COR-L47 (cell line): ENCODE measurements at regions not wholly inside any gene's neighbourhood (a gene's known extent, or its start where the extent isn't known, plus 50 kb on each side); places are given as distances from the start of the nearest gene placed in this dataset.
"Not testable (repeated sequence)": the region's sequence is repeated elsewhere in the genome, so short reads cannot be mapped to it uniquely, and the experiment has no call there.

ENCODE experiments used
- DNase-seq: peaks from one replicate; lab custom pipeline; 2025; lab: John Stamatoyannopoulos, UW

DNA sequence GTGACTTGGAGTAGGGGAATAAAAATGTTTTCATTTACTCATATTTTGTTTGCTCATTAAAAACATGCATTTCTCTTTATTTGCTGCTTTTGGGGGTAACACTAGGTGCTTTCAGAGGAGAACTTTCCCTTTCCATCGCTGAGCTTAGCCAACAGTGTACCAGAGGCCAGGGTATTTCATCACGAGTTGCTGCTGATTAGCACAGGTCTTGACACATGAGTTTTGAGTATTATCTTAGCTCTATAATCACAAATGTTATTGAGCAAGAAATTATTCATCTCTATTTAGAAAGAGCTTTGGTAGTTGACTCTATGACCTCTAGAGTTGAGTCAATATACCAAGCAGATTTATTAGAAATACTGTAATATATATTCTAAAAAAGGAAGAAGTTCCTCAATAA lies 375.9 kb downstream of the NXPH1 start:
- no peak for DNase-seq

DNA sequence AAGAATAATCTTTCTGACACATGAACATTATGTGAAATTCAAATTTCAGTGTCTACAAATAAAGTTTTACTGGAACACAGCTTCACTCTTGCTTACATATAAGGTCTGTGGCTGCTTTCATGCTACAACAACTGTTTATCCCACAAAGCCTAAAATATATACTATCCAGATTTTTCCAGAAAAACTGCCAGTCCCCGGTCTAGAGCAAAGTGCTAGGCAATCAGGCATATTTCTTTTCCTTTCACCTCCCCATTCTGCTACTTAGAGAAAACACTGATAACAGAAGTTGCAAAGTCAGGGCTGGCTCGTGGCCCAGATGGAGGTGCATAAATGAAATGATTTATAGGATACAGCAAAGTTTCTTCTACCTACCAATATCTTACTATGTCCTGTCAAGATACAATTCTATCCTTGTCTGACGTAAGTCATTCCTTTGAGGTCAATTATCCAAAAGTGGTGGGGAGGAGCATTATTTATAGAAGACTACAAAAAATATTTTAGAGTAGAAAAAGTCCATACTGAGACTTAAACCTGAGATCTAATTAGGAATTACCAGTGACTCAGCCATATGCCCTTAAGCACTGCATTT lies 384.1 kb downstream of the NXPH1 start:
- DNase-seq = no peak

DNA sequence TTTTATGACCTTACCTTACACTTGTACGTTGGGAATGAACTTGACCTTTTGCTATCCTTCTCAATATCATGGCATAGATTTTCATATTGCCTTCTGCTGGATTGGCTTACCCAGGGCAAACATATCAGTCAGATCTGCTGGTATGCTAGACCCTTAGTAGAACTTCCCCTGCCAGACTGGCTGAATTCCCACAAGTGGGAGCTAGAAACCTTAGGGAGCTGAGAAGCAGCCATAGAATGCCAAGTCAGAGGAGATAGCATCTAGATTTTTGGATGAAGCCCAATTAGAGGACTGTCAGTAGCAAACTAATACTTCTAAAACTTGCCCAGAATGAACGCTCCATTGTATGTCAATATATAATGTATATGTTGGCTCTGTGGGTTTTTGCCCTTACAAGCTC lies 385.0 kb downstream of the NXPH1 start:
- no peak for DNase-seq

DNA sequence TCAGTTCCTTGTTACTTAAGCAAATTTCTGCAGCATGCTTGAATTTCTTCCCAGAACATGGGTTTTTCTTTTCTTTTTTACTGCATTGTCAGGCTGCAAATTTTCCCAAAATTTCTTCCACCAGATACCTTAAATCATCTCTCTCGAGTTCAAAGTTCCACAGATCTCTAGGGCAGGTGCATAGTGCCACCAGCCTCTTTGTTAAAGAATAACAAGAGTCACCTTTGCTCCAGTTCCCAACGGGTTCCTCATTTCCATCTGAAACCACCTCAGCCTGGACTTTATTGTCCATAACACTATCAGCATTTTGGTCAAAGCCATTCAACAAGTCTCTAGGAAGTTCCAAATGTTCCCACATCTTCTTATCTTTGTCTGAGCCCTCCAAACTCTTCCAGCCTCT lies 389.2 kb downstream of the NXPH1 start:
- DNase-seq = no peak

DNA sequence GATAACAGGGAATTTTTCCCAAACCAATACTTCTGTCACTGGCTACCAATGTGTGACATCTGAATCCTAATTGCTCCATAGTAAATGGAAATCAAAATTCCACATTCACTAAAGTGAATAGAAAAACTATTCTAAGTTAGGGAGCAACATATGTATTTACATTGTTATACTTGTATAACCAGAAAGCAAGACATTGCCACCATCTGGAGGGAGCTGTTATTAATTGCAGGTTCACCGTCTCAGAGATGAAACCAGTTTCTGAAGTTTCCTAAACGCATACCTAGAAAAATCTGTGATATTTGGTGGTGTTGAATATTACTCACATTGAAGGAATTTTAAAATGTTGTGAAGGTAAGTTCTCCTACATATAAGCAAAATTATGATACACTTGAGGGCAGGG lies 390.1 kb downstream of the NXPH1 start:
- DNase-seq = peak; percentile 5

DNA sequence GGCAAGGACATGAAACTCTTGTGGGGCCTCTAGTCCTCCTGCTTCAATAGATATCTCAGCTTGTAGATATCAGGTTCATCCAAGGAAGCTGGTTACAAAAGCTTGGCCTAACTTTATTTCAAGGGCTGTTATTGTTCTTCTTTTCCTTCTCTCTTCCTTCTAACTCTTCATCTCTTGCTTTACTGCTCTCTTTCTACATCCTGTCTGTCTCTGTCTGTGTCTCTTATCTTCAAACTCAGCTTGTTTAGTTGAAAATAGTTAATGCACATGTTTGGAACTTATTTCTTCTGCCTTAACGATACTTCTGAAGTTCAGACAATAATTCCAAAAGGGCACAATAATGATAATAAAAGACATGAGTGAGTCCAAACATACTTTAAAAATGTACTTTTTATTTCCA lies 393.9 kb downstream of the NXPH1 start:
- no peak for DNase-seq

DNA sequence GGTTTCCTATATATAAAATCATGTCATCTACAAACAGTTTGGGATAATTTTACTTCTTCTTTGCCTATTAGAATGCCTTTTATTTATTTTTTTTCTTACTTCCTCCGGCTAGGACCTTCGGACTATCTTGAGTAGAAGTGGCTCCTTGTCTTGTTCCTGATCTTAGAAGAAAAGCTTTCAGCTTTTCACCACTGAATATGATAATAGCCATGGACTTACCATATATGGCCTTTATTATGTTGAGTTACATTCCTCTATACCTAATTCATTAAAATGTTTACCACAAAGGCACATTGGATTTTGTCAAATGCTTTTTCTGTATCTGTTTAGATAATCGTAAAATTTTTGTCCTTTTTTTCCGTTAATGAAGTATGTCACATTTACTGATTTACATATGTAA lies 395.7 kb downstream of the NXPH1 start:
- DNase-seq = no peak

DNA sequence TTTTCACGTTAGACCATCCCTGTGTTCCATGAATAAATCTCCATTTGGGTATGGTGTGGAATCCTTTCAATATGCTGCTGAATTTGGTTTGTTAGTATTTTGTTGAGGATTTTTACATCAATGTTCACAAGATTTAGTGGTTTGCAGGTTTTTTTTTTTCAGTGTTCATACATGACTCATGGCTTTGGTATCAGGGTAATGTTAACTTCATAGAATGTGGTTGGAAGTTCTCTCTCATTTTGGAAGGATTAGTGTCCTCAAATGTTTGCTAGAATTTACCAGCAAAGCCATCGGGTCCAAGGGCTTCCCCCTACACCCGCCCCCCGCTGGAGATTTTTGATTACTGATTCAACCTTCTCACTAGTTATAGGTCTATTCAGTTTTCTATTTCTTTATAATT lies 398.0 kb downstream of the NXPH1 start:
- DNase-seq = no peak

DNA sequence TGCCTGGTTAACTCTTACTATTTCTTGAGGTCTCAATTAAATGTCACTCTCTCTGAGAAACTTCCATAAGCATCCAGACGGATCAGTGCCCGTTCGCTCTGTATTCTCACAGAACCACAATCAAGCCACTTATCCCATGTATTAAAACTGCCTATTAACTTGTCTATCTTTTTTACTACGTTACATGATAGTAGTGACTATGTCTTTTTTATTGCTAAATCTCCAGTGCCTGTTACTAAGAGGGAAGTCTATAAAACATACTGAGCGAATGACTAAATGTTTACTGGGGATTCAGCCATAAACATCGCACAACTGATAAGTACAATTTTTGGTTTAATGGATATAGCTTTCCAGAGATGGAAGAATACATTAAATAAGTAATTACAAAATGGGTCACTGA lies 399.9 kb downstream of the NXPH1 start:
- no peak for DNase-seq

DNA sequence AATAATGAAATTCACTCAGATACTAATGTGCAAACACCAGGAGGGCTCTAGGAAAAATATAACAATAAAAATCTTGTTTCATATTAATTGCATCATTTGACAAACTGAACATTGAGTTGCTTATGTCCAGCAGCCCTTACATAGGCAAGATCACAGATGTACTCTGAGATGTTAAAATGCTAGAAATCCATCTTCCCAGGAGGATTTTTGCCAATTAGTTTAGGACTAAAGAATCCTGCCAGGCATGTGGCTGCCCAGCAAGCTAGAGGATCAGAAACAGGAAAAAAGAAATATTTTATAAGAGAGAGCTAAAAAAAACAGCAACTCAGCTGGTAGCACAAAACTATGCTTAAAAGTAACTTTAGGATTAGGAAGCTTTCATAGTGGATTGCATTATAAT lies 407.8 kb downstream of the NXPH1 start:
- no peak for DNase-seq

DNA sequence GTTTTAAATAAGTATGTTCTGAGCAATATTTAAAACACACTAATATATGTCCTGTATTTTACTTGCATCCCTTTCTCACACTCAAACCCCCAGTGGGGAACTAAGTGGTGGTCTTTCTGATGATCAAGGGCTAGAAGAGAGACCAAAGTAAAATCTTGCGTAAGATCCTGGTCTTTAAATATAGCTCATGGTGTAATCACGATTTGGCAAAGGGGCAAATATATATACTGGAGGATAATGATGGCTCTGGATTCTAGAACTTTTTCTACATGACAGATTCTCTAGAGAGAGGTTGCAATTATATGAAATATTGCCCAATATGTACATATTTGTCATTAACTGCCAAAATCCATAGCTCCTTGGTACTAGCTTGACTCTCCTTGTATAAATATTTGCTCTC lies 438.3 kb downstream of the NXPH1 start:
- no peak for DNase-seq

DNA sequence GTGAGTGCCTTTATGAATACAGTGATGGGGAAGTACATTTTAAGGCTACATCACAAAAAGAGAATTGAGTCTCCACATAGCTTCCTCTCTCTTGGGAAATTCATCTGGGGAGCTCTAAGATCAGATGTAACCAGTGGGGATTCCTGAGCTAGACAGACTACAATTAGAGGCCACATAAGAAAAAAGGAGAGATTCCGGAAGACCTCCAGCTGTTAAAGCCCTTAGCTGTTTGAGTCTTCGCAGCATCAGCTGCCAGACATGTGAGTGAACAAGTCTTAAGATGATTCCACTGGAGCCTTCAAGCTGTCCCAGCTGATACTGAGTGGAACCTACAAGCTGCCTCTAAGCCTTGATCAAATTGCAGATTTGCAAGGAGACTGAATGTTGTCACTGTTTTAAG lies 448.5 kb downstream of the NXPH1 start:
- DNase-seq = no peak

DNA sequence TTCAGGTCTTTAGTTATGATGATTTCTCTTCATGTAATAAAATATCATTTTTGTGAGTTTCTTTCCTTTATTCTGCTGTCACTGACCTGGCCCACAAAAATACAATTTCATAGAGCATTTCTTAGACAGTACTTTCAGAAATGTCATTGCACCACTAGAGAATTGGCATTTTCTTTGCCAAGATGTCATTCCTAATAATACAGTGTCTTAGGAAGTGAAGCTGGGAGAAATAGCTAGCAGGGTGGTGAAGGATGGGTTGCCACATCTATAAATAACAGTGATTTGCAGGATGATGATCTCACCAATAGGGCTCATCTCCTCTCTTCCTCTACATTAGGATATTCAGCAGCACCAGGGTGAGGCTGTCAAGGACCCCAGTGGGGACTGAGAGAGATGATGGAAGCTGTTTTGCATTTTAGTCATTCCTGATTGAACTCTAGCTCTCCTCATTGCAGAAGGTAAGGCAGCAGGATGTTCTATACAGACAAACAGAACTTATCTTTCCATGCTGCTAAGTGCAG lies 452.1 kb downstream of the NXPH1 start:
- no peak for DNase-seq

DNA sequence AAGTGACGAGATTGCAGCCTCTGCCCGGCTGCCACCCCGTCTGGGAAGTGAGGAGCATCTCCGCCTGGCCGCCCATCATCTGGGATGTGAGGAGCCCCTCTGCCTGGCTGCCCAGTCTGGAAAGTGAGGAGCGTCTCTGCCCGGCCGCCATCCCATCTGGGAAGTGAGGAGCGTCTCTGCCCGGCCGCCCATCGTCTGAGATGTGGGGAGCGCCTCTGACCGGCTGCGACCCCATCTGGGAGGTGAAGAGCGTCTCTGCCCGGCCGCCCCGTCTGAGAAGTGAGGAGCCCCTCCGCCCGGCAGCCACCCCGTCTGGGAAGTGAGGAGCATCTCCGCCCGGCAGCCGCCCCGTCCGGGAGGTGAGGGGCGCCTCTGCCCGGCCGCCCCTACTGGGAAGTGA lies 456.9 kb downstream of the NXPH1 start:
- not testable (repeated sequence) for DNase-seq

DNA sequence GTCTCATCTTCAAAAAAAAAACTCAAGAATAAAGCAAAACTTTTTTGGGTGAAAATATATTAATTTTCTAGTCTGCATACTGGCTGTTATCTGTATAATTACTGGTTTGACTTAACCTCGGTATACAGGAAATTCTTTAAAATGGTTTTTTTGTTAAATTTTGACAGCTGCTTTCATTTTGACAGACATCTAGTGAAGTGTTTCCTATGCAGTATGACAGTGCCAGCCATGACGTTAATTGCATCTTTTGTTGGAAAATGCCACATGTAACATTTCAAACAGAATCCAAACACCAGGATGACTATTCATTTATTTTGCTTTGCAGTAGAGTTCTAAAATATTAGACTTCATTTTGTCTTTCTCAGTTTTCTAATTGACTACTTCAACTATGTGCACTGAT lies 460.4 kb downstream of the NXPH1 start:
- DNase-seq = no peak

DNA sequence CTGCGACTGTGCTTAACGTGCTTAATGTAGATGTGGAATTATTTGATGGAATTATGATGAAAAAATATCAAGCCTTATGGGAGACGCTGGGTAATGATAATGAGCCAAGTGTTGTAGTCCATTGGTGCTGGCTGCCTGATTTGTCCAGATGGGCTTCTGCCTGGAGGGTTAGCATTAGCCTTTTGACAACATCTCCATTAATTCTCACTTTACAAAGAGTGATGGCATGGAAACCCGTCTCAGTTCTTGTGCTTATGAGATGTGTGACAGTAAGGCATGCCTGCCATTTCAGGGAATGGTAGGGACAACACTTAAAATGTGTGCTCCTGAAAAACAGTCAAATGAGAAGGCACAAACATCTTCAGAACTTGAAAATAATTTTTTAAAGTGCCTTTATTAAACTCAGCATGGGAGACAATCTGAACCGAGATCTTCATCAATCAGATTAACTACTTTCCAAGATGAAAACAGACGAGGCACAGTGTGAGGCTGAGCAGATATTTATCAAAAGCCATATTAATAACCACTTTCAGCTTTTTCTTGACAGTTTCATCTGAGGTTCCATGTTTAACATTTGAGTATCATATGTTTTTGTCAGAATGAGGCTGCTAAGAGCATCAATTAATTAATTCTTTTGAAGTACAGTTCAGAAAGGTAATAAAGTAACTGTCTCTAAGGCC lies 473.1 kb downstream of the NXPH1 start:
- DNase-seq = no peak

DNA sequence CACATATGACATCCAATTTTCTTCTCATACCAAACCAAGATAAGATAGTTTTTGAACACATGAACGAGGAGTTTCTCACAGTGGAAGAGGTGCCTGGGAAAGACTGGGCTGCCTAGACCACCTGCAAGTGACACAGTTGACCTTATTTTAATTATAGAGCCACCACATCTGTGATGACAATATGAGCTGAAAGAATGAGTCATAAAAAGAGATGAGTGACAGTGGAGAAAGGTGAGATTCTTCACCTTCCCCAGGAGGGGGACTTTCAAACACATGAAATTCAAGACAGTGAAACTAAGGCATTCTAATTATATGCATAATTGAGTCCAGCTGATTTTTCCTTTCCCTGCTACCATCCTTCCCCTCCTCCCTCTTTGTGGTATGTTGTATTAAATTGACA lies 475.5 kb downstream of the NXPH1 start:
- peak; percentile 32 for DNase-seq

DNA sequence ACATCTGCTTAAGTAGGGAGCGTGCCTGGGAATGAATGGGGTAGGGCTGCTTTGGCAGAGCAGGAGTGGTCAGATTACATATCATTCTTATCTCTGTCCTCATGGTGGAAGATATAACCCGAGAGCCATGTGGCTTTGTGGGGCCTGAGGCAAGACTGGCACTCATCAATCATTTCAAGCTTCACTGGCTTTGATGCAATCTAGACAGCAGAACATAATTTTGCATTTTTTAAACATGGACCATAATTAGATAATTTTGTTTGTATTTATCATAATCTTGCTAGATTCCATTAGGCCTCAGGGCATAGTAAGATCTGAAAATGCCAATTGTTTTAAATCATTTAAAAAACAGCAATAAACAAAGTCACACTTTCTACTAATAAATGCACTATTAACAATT lies 480.3 kb downstream of the NXPH1 start:
- no peak for DNase-seq

DNA sequence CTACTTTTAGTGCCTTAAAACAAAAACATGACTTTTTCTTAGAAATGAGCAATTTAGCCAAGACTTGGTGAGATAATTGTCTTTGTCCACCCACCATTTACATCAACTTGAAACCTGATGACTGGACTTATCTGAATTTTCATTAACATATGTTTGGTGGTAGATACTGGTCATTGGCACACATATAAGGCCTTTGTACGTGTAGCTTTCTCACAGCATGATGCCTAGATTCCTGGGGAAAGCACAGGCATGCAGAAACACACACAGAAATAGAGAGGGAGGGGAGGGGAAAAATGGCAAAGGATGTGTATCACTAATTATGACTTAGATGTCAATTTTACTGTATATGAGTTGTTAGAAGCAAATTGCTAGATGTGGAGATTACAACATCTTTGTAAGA lies 488.4 kb downstream of the NXPH1 start:
- no peak for DNase-seq

DNA sequence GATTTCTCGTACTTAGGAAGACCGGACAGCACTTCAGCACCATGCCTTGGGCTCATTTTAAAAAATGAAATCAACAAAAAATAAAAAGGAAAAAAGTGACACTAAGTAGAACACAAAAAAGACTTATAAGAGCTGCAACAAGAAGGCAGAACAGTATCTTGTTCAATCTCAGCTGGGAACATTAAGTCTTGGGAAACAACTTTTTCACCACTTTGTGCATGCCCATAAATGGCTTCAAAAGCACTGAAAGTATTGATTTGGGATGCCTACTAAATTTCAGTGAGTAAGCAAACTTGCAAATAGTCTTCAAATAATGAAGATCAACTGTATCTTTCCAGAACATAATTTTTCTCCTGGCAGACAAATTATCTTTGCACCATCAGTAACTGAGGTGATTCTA lies 489.3 kb downstream of the NXPH1 start:
- no peak for DNase-seq

DNA sequence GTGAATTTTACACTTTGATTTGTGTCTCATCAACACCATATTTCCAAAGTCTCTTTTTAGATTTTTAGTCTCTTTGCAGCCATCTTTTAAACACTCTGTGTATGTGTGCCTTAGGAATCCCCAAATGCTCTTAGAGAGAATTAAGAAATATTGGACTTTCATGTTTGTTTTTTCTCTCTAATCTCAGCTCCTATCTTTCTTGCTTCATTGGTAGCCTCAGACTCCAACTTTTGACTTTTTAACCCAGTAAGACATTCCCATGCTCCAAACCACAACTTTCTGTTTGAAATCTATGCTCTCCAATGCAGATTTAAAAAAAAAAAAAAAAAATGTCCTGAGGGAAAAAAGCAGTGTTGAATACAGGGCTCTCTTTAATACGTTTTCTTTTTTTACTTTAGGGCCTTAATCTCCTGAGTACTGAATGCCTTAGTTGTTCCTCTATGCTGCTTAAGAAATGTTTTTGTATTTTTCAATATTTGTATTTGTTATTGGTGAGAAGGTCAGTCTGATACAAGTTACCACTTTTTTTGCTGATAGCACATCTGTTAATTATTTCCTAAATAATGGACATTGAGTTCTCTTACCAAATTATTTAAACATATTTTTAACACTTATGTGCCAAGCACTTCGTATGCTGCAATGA lies 489.9 kb downstream of the NXPH1 start:
- DNase-seq = no peak

DNA sequence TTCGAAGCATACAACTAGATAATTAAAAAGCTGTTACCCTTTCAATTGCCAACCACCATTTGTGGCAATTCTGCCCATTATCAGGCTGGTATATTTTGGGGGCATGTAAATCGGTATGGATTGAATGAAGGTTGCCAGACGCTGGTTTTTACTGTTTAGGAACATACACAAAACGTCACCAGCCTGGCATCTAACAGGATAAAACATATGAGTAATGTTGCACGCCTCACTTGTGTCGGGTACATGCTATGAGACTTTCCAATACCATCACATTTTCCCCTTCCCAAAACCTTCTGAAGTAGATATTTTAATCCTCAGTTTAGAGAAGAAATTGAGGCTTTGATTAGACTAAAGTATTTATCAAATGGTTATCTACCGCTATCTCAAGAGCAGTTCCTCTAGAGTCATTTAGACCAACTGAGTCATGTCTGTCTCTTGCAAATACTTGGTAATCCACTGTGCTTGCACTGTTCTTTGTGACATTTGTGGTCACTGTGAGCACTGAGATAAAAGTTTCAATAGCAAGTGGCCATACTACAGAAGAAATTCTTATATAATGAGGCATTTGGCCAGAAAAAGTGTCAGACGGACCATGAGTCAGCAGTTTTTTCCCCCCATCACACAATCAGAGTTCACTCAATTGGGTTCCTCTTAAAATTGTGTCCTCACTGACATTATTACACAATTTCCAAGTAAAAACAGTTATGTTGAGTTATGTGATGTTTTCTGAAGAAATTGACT lies 498.7 kb downstream of the NXPH1 start:
- DNase-seq = no peak

DNA sequence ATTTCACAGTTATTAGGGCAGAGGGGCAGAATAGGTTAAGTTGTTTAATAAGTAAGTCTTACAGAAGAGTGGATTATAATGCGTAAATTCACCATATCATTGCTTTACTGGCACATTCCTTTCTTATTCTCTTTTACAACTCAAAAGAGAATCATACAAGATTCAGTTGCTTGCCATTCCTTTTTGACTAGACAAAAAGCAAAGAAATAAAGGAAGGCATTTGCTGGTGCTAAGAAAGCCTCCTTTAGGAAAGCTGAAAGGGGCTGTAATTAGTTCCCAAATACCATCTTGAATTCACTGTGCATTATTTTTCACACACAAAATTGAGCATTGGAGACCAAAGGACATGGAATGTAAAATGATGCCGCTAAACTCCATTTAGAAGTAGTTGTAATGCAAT lies 499.3 kb downstream of the NXPH1 start:
- no peak for DNase-seq
